HG02588 (cell line): ENCODE measurements at regions not wholly inside any gene's neighbourhood (a gene's known extent, or its start where the extent isn't known, plus 50 kb on each side); places are given as distances from the start of the nearest gene placed in this dataset.
A peak's percentile ranks its signal among the peaks of the same experiment; 100 is the strongest.

Experiments used
- ATAC-seq: cut with Tn5 transposase; IDR thresholded peaks from one replicate; pipeline ENCODE4 v1.9.1; 2021; ENCODE audit warnings: mild to moderate bottlenecking, moderate library complexity; ENCODE audit not compliant: unreplicated experiment

DNA sequence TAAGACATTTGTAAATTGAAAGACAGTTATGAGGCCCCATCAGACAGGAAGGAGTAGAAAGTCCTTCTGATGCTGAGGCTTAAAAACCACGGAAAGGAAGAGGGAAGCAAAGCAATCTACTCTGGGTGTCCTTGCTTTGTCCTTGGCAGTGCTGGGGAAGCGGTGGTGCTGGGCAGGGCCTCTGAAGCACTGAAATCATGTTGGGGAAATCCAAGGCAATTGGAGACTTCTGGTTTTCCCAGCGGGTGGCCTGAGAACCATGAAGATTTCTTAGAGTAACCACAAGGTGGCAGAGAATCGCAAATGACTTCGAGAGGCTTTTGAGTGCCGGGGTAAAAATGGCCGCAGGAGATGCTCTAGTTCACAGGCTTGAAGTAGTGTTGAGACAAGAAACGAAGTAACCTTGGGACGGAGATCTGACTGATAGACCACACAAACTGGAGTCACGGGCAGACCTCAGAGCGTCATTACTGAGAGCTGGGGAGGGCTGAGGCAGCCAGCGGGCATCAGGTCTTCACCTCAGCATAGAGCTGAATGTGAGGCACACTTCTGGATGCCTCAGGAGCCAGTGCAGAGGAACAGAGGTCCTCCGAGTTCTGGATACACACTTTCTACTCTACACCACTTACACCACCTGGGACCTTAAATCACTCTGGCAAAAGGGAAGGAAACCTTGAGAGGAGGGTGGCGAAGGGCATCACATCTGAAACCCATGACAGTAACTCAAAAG, 130.7 kb upstream of the GPRIN3 start:
- no peak for ATAC-seq

DNA sequence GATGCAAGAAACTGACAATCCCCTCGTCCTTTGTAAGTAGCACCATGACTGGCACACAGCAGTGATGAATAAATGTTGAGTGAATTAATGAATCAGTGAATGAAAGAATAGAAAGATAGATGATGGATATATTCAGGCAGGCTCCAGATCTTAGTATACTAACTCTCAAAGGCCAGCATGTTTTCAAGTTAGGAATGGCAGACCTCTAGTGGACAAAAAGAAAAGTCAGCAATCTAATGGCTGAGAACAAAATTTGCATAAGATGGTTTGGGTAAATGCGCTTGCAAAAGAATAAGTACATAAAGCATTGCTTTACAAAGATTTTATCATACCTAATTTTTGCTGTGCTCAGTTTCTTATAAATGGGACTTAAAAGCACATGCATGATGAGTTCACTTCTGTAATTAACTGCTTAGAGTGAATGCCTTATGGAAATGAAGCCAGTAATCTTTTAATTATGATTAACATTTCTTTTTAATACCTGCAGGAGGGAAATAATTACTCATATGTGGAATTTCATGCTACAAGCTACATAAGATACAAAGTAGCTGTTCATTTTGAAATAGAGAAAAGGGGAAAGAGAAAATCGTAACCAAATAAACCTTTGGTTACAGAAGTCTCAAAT, 126.9 kb upstream of the GPRIN3 start:
- ATAC-seq = peak; percentile 59

DNA sequence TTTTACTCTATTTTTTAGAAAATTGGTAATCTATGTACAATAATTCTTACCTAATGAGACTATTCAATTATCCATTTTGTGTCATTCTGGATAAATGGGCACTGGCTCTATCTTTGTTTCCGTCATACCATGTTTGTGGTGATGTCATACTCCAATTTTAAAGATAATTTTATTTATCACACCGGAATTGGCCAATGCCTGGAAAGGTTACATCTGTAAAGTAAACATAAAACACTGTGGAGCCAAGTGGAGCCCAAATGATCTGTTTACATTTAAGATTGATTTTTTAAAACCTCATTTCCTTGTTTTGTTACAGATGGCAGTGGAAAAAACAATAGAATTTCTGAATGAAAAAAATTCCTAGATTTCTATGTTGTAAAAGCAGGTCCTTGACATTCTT, 120.2 kb upstream of the GPRIN3 start:
- ATAC-seq = no peak

DNA sequence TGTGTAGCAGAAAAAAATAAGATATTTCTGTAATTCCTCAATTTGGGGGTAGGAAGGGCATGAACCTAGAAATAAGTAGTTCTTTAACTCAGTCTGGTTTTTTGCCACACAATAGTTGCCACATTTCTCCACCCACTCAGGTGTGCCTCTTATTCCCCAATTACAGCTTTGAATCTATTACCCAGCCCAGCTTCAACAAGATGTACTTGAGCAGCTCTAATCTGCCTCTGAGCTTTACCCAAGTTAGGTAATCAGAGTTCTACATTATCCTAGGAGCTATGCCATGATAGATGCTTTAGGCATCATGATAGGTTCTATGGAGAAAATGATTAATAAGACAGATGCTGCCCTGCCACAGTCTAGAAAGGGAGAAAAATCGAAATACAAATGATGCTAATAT, 117.4 kb upstream of the GPRIN3 start:
- ATAC-seq = no peak

DNA sequence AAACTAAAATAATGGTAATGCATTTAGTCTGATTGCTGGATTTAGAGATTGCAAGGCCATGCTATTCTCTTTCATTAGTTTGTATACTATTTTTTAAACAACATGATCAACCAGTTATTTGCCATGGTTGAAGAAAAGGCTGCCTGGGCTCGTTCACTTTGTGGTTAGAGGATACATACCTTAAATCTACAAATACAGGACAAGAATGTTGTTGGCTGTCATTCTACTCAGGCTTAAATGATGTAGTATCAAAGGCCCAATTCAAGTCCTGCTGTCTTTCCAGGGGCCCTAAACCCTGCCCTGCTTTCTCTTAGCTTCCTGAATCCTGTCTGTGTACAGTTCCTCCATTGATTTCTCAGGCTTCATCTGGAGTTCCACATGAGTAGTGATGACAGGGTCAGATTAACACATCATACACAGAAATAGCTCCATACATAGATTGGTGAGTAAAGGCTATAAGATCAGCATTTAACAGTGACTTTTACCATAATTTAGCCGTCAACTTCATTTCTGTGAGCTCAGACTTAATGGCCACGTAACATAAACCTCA, 114.9 kb upstream of the GPRIN3 start:
- no peak for ATAC-seq

DNA sequence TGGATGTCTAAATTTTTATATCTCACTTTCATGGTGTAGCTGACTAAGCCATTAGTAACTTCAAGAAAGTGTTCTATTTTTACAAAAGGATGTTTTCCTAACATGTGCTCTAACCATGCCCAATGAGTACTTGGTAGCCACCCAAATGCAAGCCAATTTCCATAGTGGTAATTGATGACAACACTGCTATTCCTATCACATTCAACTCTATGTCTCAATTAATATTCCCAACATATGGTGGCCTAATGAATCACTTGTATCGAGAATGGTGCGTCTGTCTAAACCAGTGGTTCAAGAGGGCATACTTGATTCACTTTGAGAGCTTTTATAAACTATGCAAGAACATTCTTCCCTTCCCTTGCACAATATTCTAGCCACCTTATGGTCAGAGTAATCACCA, 112.9 kb upstream of the GPRIN3 start:
- ATAC-seq = no peak

DNA sequence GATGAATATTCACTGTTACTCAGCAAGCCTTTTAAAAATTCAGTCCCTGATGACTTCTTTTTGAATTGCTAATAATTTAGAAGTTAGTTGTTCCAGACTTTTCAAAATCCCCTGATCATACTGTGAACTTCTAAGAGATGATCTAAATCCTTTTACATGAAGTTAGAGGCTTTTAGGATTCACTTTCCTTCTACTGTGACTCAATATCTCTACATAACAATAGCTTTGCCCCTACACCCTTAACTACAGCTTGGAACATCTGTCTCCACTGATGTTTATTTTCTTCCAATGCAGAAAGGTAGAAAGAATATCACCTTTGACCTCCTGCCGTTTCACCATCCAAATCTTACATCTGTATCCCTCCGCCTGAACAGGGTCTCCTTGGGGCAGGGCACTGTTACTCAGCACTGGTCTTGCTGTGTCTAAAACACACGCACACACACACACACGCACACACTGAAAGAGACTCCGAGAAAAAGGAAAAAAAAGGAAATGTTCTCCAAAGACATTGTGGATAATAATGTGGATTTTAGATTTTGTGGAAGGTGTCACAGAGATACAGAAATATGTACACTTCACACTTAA, 111.6 kb upstream of the GPRIN3 start:
- no peak for ATAC-seq

DNA sequence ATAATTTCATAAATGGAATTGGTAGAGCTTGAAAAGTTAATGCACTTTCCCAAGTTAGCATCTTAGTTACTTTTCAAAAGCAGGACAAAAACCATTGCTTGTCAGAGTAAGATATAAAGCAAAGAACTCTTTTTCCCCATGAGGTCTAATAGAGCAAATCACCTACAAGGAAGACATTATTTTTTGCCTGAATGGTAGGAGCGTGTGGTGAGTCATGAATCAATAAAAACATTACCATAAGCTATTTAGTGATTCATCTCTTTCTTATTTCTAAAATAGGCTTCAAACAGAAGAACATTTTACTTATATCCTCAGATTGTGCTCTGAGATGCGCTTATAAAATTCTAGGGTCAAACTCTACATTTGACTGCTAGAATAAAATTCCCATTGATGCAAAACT, 109.4 kb upstream of the GPRIN3 start:
- no peak for ATAC-seq

DNA sequence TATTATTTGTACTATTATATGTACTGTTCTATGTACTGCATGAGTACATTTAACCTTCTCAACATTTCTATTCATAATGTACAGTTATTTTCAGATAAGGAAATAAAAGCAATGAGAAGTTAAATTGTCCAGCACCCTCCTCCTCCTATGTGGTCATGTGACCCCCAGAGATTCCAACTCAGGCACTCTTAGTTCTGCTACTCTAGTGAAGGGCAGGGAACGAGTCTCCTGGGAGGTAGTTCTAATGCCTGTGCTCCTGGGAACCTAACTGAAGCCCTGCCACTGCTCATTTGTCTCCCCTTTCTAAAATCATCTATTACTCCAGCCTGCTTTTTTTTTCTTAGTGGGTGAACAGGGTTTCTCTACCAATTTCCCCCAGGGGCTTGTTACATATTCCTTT, 105.9 kb upstream of the GPRIN3 start:
- no peak for ATAC-seq

DNA sequence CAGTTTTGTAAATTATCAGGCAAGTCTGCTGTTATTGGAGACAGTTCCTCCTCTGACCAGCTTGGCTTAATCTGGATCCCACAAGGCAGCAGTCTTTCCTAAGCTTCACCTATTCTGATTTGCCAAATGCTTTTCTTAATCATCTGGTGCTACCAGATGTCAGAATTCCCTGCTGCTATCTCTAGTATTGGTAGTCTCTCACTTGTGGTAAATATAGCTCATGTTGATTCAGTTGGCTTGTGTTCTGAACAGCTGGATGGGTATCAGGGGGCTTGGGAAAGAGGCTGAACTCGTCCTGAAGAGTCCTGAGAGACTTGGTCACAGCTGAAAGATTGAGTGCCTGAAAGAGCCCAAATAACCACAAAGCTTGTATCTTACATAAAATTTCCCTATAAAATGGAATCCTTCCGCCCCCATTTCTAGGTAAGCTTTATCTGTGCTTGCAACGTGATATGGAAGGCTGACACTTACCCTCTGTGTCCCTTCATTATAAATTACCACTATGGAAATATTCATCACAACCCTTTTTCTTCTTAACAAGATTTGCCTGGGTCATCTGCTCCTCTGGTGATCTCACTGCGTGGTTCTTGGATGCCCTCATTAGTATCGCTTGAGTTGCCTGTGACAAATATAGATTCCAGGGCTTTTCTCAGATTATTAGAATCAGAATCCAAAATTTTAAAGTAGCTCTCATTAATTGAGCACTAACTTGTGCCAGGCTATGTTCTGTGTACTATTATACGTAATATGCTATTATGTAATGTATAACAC, 104.1 kb upstream of the GPRIN3 start:
- ATAC-seq = no peak

DNA sequence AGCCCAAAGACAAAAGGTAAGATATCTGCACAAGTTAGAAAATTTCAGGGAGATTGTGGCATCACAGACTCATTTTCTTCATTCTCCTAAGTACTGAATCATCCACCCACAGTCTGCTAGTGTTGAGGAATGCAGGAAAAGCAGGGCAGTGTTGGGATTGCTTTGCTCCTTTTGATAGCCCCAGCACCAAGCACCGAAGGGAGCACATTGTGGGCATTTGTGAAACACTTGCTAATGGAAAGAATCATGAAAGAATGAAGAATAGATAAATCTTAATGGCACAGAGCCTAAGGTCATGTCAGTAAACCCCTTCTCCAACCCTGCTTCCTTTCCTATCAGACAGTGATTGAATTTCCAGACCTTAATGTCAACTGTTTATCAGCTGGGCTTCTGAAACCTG, 103.1 kb upstream of the GPRIN3 start:
- no peak for ATAC-seq

DNA sequence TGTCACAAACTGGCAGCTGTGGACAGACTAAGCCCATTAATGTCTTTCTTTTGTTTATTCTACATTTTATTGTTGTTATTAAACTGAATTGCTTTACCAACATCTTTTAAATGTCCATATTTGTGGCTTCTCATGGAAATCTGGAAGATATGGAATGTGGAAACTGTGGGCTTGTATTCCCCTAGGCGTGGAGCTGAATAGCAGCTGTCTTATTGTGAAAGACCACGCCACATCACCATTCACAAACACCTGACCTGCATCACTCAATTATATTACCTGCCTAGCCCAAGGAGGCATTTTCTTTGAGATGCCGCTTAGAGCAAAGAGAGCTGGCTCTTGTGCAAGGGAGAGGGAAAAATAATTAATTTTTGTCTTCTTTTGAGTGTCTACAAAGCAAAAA, 96.9 kb upstream of the GPRIN3 start:
- no peak for ATAC-seq

DNA sequence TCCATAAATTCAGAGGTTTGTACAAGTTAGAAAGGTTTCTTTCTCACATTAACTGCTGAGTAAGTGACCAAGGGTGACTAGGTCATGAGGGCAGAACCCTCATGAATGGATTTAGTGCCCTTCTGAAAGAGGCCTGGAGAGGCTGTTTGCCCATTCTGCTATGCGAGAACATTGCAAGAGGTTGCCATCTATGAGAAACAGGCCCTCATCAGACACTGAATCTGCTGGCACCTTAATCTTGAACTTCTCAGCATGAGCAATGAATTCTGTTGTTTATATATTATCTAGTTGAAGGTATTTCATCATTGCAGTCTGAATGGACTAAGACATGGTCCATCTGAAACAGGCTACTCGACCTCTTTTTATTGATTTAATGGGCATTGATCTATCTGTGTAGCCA, 96.2 kb upstream of the GPRIN3 start:
- no peak for ATAC-seq

DNA sequence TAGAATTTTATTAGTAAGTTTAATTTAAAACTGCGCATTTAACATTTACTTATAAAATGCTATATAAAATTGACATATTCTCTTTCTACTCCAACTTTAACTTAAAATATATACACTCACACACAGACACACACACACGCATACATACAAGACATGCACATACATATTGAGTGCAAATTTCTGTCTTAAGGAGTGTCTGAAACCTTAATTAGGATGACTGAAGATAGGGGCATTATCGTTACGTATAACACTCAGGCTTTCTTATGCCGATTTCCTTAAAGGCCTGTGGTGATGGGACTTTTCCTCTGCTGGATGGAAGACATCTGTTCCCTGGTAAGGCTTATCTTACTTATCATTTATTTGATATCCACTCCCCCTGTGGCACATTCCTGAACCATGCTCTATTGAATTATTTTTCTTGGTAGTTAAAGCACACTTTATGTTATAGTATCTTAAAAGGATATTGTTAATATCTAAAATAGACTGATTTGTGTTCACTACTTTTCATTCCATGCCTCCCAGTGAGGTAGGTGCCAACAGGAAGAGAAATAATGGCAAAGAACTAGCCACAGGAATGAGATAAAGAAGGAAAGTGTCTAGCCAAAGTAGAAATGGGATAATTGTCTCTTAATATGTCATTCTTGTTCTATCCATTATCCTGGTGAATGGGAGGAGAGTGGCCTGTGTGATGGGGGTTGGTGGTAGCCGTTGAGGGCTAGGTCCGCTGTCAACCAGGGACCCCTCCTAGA, 92.9 kb upstream of the GPRIN3 start:
- ATAC-seq = no peak

DNA sequence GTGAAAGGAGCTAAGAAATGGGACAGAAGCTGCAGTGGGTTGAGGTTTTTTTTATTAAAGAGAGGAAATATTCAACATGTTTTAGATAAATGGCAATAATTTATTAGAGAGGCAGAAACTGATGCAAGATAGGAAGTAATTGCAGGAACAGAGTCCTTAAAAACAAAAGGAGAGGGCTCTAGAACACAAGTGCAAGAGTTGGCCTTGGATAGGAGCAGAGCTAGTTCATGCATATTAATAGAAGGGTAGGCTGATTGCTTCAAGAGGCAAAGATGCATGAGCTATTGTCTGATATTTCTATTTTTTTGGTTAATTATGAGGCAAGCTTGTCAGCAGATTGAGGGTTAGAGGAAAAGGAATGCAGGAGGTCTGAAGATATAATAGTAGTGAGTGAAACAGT, 91.0 kb upstream of the GPRIN3 start:
- no peak for ATAC-seq

DNA sequence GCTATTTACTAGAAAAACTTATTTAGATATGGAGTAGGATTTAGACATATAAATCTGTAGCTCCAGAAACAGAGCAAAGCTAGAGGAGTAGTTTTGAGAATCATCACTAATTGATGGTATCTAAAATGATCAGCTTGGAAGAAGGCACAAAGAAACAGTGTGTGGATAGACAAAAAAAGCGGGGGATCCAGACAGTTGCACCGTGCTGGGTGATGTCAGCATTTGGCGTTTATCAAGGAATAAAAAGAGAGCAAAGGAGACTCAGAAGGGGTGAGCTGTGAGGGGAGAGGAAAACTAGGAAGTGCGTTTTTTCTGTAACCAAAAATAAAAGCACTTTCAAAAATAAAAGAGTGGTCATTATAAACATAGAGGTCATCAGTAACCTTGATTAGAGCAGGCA, 90.5 kb upstream of the GPRIN3 start:
- no peak for ATAC-seq

DNA sequence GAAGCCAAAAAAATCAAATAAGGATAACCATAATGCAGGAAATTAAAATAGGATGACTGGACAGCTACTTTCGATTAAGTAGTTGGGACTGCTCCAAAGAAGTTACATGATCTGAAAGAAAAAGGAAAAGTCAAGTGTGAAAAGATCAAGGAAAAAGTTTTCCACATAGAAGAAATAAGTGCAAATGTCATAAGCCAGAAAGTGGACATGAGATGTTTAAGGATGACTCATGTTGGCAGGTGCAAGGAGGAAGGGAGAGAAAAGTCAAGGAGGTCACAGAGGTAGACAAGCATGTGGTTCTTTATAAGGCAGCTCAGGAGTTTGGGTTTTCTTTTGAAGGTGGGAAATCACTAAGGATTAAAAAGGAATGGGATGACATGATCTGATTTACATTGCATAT, 89.8 kb upstream of the GPRIN3 start:
- no peak for ATAC-seq

DNA sequence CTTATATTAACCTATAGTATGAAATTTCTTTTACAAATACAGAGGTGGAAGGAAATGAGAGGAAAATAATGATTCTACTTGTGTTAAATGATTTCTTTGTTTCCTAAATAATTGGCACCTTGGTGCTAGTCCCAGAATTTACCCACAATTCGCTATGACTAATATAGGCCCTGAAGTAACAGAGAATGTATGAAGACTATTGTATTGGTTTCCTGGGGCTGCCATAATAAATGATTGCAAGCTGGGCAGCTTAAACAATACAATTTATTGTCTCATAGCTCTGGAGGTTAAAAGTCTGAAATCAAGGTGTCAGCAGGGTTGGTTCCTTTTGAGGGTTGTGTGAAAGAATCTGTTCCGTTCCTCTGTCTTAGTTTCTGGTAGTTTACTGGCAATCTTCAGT, 74.8 kb upstream of the GPRIN3 start:
- ATAC-seq = no peak

DNA sequence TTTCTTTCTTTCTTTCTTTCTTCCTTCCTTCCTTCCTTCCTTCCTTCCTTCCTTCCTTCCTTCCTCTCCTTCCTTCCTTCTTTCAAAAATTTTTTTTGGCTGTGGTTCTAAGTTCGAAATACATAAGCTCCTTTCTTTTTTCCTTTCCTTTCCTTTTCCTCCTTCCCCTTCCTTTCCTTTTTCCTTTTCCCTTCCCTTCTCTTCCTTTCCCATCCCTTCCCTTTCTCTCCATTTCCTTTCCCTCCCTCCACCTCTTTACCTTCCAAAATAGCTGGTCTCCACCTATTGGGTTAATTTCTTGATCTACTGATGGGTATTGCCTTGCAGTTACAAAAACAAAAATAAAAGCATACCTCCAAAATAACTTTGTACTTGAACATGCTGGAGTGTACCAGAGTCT, 73.4 kb upstream of the GPRIN3 start:
- ATAC-seq = no peak

DNA sequence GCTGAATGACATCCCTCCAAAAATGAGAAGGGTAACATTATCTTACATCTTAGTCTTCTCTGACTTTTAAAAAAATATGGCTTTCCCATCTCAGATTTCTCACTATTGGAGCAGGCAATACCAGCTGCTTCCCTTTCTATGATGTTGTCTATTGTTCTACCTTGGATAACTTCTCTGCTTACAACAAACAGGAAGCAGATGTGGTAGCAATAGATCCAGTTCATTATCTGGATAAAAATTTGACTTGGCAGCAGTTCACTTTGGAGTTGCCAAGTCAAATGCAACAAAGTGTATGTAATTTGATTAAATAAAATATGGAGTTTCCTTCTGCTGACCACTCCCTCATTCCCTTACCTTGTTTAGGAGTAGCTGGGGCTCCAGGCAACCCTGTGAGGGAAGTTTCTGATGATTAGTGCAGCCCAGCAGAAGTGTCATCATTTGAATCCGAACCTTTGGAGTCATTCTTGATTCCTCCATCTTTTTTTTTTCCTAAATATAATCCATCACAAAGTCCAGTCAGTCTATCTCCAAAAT, 72.0 kb upstream of the GPRIN3 start:
- no peak for ATAC-seq

DNA sequence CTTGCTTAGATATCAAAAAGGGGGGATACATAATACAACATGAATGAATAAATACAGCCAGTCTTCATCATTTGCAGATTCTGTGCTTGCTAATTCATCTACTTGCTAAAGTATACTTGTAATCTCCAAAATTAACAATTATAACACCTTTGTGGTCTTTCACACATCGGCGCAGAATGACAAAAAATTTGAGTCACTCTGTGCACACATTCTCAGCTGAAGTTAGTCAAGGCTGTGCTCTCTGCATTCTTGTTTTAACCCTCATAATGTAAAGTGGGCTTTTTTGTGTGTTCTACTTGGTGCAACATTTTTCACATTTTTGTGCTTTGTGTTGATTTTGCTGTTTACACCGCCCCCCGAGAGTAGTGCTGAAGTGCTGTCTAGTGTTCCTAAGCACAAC, 65.8 kb upstream of the GPRIN3 start:
- ATAC-seq = no peak
